Hypothalamus (tissue), 51 donors: ENCODE measurements at regions not wholly inside any gene's neighbourhood (a gene's known extent, or its start where the extent isn't known, plus 50 kb on each side); places are given as distances from the start of the nearest gene placed in this dataset.
A peak's percentile ranks its signal among the peaks of the same experiment; 100 is the strongest.

ENCODE experiments used
- DNase-seq, 51 donors: peaks; one replicate each; lab custom pipeline; 2025; lab: John Stamatoyannopoulos, UW

- peak in 49 of 51 donors; percentile 9 to 92 (median 67) for DNase-seq
Observed at GRCh38 chr2:222993920-222994650, 57.9 kb upstream of the KCNE4 start.

DNA sequence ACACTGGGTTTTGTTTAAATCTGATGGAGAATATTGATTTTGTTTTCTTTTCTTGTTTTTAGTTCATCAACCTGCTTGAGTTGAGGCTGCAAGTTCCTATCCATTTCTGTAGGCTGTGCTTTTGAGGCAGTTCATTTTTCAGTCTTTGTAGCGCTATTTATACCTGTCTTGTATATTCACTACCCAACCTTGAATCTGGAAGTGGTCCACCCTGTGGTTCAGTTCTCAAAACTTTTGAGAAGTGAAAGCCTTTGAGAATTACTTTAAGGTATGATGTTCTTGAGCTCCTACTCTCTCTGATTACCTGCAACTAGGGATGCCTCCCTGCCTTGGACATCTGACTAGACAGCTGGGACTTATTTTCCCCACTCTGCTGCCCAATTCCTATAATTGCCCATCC, 53.5 kb upstream of the KCNE4 start:
- no peak for DNase-seq

DNA sequence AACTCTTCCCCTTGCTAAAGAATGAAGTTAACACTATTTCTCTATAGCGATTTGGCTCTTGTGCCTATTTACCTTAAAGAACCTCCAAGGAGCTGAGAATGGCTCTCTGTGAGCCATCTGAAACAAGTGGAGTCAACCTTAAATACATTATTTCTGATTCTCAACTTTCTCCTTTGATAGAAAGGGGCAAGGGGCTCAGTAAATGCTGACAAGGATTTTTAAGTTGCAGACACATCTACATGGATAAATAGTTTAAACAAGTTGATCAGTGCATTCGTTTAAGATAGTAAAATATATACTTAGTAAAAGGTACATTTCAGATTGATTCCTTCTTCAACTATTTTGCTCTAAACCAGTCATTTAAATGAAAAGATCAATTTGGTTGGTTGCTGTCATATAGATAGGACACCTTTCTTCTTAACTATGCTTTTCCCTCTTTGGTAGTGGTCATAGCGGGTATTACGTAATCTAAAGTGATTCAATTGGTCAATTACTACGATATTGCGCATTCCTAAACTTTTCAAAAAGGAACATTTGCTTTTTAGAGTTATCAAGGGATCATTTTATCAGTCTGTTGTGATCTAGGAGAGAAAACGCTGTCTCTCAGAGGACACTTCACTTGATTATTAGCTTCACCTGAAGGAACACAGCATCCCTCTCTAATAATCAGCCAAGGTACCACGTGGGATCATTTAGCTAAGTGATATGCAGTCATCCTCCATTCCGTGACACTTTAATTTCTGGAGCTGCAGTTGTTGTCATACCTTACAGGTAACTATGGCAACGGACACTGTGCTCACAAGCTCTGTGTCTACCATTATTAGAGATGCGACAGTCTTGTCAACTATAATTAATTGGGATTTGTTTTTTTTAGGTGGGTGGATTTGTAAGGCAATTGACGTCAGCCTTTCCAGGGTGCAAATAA, 50.9 kb upstream of the KCNE4 start:
- DNase-seq = peak in 4 of 51 donors; percentile 0 to 41 (median 6)

DNA sequence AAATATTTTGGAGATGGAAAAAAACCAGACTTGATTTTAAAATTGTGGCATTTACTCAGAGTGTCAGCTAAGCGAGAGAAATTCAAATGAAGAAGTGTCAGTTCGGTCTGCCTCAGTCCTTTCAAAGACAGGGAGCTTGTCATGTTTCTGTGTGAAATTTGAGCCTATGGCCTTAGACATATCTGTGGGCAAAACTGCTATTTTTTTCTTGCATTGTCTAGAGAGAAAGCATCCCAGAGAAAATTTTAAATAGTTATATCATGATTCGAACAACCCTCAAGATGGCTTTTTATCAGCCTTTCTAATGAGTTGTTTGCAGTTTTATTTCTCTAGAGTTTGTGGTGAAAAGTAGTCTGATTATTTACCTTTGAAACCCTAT, 50.2 kb upstream of the KCNE4 start:
- no peak for DNase-seq
